Sciatic nerve (tissue), 2 donors: ENCODE measurements at regions not wholly inside any gene's neighbourhood (a gene's known extent, or its start where the extent isn't known, plus 50 kb on each side); places are given as distances from the start of the nearest gene placed in this dataset.

Experiments
- ATAC-seq: fragments of 200-7000 bp; cut with Tn5 transposase; one replicate; pipeline ENCODE4 v1.9.1; 2020; ENCODE audit warnings: mild to moderate bottlenecking, moderate library complexity
- DNase-seq: peaks from one replicate; pipeline ENCODE4 v3.0.0-alpha.2; 2020; ENCODE audit warnings: low spot score
- intact Hi-C: fragments of 100-400 bp; cut with DNase I; formaldehyde crosslinking; loops from one replicate; pipeline ENCODE4 v1.14.2; 2022
- donor health status: DM: no; HTN: no; CAD: no.
- donor health status: DM: no; HTN: no; CAD: no.

DNA sequence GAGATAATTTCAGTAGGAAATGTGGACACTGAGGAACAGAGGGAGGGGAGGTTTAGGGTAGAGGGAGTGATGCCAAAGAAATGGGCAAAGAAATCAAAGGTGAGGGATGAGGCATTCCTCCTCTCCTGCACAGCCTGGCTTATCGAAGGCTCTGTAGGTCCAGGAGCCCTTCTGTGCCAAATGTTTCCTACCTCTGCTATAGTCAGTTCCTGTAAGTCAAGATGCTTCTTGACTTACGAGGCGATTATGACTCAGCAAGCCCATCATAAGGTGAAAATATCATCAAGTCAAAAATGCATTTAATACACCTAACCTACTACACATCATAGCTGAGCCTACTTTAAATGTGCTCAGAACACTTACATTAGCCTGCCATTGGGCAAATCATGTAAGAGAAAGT lies 60.0 kb upstream of the ARHGAP24 start:
- no peak for ATAC-seq
- DNase-seq: no peak
- intact Hi-C loops: no loop called here

GRCh38 chr4:85416094-85416493 lies 58.9 kb upstream of the ARHGAP24 start:
- DNase-seq (no peak), ATAC-seq (no peak)
- intact Hi-C loops: no loop called here

GRCh38 chr4:85419103-85419502 lies 55.8 kb upstream of the ARHGAP24 start:
- intact Hi-C loops: no loop called here
- ATAC-seq (no peak), DNase-seq (no peak)

GRCh38 chr4:85420831-85421230 lies 54.1 kb upstream of the ARHGAP24 start:
- DNase-seq (no peak), ATAC-seq (no peak)
- intact Hi-C loops: no loop called here

GRCh38 chr4:85423431-85423830 lies 51.5 kb upstream of the ARHGAP24 start:
- intact Hi-C loops: no loop called here
- ATAC-seq: no peak
- DNase-seq: no peak
